ENCODE measurements at regions not wholly inside any gene's neighbourhood (a gene's known extent, or its start where the extent isn't known, plus 50 kb on each side); places are given as distances from the start of the nearest gene placed in this dataset.
"Not testable (repeated sequence)": the region's sequence is repeated elsewhere in the genome, so short reads cannot be mapped to it uniquely, and the experiment has no call there.

- FAIRE-seq, result no peak
Measured at GRCh38 chr7:131154380-131154779, 173.3 kb upstream of the MKLN1 start.

GRCh38 chr7:131157530-131158243 is 170.0 kb upstream of the MKLN1 start:
- FAIRE-seq, result no peak

- not testable (repeated sequence) for FAIRE-seq
Measured at GRCh38 chr7:131158244-131158636, 169.4 kb upstream of the MKLN1 start.

GRCh38 chr7:131159961-131160361 is 167.7 kb upstream of the MKLN1 start:
- no peak for FAIRE-seq

GRCh38 chr7:131161103-131161502 is 166.6 kb upstream of the MKLN1 start:
- FAIRE-seq, result no peak

- FAIRE-seq, result no peak
Measured at GRCh38 chr7:131164025-131164925, 163.4 kb upstream of the MKLN1 start.

- FAIRE-seq, result no peak
Measured at GRCh38 chr7:131166066-131166465, 161.6 kb upstream of the MKLN1 start.

GRCh38 chr7:131170440-131171271 is 157.0 kb upstream of the MKLN1 start:
- no peak for FAIRE-seq

GRCh38 chr7:131173145-131173890 is 154.4 kb upstream of the MKLN1 start:
- no peak for FAIRE-seq

- no peak for FAIRE-seq
Measured at GRCh38 chr7:131174391-131174790, 153.3 kb upstream of the MKLN1 start.

GRCh38 chr7:131174855-131175254 is 152.8 kb upstream of the MKLN1 start:
- no peak for FAIRE-seq

GRCh38 chr7:131182446-131183058 is 145.1 kb upstream of the MKLN1 start:
- FAIRE-seq, result no peak

GRCh38 chr7:131183072-131183471 is 144.6 kb upstream of the MKLN1 start:
- no peak for FAIRE-seq

- FAIRE-seq, result no peak
Measured at GRCh38 chr7:131183611-131184119, 144.0 kb upstream of the MKLN1 start.

GRCh38 chr7:131186816-131187215 is 140.9 kb upstream of the MKLN1 start:
- no peak for FAIRE-seq

GRCh38 chr7:131188367-131189339 is 139.0 kb upstream of the MKLN1 start:
- no peak for FAIRE-seq

GRCh38 chr7:131189488-131189887 is 138.2 kb upstream of the MKLN1 start:
- no peak for FAIRE-seq

- no peak for FAIRE-seq
Measured at GRCh38 chr7:131190146-131190545, 137.5 kb upstream of the MKLN1 start.

GRCh38 chr7:131190581-131190980 is 137.1 kb upstream of the MKLN1 start:
- FAIRE-seq, result no peak

GRCh38 chr7:131194070-131194865 is 133.4 kb upstream of the MKLN1 start:
- FAIRE-seq, result no peak
